ENCODE measurements at regions not wholly inside any gene's neighbourhood (a gene's known extent, or its start where the extent isn't known, plus 50 kb on each side); places are given as distances from the start of the nearest gene placed in this dataset.

DNA sequence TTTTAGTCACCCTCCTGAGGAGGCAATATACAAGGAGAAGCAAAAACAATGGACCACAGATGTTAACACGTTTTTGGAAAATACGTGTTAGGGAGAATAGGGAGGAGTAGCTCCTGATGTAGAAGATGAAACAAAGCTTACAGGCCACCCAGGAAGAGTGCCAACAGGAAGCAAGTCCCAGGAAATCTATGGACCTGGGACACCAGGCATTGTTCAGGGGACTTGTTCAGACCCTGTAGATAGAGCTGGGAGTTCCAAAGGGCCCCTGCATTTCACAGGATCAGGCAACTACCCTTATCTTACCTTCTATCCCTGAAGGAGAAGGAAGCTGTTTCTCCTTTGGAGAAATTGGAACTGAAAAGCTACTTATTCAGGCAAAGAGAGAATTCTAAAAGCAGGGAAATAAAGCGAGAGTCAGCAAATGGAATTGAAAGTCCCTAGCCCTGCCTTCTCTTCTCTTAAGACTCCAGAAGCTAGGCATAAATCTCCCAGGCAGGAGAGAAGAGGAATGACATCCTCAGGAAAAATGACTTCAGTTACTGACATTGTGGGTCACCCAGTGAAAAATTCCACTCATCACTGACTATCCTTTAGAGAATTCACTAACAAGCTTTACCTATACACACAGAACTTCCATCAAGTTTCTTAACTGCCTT, 77.7 kb upstream of the FAM3C start:
- TF ChIP-seq CTCF (IDR thresholded peaks at IDR 0.05; ENCODE audit: low read depth, low read length, missing control alignments), result no peak
- no peak for DNase-seq (ENCODE audit: low read depth)
- in situ Hi-C loops (cut with HindIII; ENCODE audit: low sequenced_read_pairs), result no loop called here
- H3K4me3 ChIP-seq (ENCODE audit: low read depth, low read length), result no peak overlapping the region

DNA sequence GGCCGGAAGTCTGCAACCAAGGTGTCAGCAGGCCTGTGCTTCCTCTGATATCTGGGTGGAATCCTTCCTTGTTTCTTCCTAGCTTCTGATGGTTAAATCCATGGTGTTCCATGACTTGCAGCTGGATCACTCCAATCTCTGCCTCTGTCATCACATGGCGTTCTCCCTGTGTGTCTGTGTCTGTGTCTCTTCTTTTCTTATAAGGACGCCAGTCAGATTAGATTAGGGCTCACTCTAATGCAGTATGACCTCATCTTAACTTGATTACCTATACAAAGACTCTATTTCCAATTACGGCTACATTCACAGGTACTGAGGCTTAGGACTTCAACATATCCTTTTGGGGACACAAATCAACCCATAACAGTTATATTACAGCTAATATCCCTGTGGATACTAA, 70.3 kb upstream of the FAM3C start:
- no peak for DNase-seq (ENCODE audit: low read depth)
- H3K4me3 ChIP-seq (ENCODE audit: low read depth, low read length), result no peak overlapping the region
- in situ Hi-C loops (cut with HindIII; ENCODE audit: low sequenced_read_pairs), result no loop called here
- no peak for TF ChIP-seq CTCF (IDR thresholded peaks at IDR 0.05; ENCODE audit: low read depth, low read length, missing control alignments)

DNA sequence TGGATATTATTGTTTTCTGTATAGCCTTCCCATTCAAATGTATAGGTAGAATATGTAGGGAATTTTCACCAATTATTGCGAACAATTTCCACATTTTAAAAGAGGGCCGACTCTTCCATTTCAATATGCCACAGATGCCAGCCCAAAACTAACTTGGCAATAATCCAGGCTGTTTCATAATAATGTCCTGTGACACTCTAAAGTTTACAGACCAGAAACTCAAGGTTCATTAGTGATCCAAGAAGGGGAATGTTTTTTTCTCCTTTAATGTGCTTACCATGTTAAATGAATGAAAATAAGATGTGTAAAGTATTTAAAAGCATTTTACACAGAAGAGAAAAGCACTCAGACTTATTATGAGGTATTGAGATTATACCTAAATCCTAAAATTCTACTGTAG, 63.0 kb upstream of the FAM3C start:
- DNase-seq (ENCODE audit: low read depth), result no peak
- in situ Hi-C loops (cut with HindIII; ENCODE audit: low sequenced_read_pairs), result no loop called here
- no peak for TF ChIP-seq CTCF (IDR thresholded peaks at IDR 0.05; ENCODE audit: low read depth, low read length, missing control alignments)
- H3K4me3 ChIP-seq (ENCODE audit: low read depth, low read length), result no peak overlapping the region

- no peak for TF ChIP-seq CTCF (IDR thresholded peaks at IDR 0.05; ENCODE audit: low read depth, low read length, missing control alignments)
- in situ Hi-C loops (cut with HindIII; ENCODE audit: low sequenced_read_pairs), result no loop called here
- H3K4me3 ChIP-seq (ENCODE audit: low read depth, low read length), result no peak overlapping the region
- no peak for DNase-seq (ENCODE audit: low read depth)
Observed at GRCh38 chr7:121456785-121457359, 60.8 kb upstream of the FAM3C start.

GRCh38 chr7:121456015-121456414, 59.9 kb upstream of the FAM3C start:
- no peak overlapping the region for H3K4me3 ChIP-seq (ENCODE audit: low read depth, low read length)
- no peak for TF ChIP-seq CTCF (IDR thresholded peaks at IDR 0.05; ENCODE audit: low read depth, low read length, missing control alignments)
- DNase-seq (ENCODE audit: low read depth), result no peak
- in situ Hi-C loops (cut with HindIII; ENCODE audit: low sequenced_read_pairs), result no loop called here

GRCh38 chr7:121452389-121452788, 56.3 kb upstream of the FAM3C start:
- in situ Hi-C loops (cut with HindIII; ENCODE audit: low sequenced_read_pairs), result no loop called here

More at GRCh38 chr7:121452389-121452788, 56.3 kb upstream of the FAM3C start:
- TF ChIP-seq CTCF (IDR thresholded peaks at IDR 0.05; ENCODE audit: low read depth, low read length, missing control alignments), result no peak
- no peak for DNase-seq (ENCODE audit: low read depth)
- H3K4me3 ChIP-seq (ENCODE audit: low read depth, low read length), result no peak overlapping the region
